ENCODE measurements at regions not wholly inside any gene's neighbourhood (a gene's known extent, or its start where the extent isn't known, plus 50 kb on each side); places are given as distances from the start of the nearest gene placed in this dataset.

DNA sequence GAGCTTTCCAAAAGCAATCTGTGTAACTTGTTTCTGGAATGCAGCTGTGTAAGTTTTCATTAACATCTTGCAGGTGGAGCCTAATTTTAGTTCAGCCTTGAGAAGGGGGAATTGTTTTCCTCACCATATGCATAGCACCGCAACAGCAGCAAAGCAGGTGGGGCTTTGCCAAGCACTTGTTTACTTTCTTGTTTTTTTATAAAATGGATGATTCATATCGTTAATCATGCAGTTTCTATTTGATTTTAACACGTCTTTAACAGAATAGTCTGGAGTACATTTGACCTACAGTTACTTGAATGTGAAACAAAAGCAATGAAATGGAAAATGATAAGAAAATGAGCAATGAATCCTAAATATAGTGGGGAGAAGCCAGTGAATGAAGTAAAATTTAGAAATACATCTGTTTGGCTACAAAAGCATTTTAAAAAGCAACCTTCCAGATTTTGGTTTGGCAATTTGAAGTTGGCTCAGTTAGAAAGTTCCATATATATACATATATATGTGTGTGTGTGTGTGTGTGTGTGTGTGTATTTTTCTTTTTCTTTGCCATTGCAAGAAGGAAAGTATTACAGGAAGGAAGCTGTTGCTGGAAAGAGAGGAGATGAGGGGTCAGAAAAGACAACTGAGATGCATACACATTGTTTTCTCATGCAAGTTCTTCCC is 119.0 kb upstream of the ADGRL2 start:
- Histone ChIP-seq H3K4me1 (peaks cover 0 to 18% (median 6%) of the 10 kb centered on the region in 4 donors), H3K4me3 (no peak overlapping the region), H3K27me3 (no peaks in the 10 kb centered on the region), H3K36me3 (no peaks in the 10 kb centered on the region), H3K27ac (no peak overlapping the region), H3K9me3 (no peaks in the 10 kb centered on the region)
- intact Hi-C loops (cut with DNase I; ENCODE audit: low total_unique reads) = no loop called here
- TF ChIP-seq, protein P1, sequence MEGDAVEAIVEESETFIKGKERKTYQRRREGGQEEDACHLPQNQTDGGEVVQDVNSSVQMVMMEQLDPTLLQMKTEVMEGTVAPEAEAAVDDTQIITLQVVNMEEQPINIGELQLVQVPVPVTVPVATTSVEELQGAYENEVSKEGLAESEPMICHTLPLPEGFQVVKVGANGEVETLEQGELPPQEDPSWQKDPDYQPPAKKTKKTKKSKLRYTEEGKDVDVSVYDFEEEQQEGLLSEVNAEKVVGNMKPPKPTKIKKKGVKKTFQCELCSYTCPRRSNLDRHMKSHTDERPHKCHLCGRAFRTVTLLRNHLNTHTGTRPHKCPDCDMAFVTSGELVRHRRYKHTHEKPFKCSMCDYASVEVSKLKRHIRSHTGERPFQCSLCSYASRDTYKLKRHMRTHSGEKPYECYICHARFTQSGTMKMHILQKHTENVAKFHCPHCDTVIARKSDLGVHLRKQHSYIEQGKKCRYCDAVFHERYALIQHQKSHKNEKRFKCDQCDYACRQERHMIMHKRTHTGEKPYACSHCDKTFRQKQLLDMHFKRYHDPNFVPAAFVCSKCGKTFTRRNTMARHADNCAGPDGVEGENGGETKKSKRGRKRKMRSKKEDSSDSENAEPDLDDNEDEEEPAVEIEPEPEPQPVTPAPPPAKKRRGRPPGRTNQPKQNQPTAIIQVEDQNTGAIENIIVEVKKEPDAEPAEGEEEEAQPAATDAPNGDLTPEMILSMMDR (IDR thresholded peaks at IDR 0.05) = no peak
- DNase-seq = no peak

DNA sequence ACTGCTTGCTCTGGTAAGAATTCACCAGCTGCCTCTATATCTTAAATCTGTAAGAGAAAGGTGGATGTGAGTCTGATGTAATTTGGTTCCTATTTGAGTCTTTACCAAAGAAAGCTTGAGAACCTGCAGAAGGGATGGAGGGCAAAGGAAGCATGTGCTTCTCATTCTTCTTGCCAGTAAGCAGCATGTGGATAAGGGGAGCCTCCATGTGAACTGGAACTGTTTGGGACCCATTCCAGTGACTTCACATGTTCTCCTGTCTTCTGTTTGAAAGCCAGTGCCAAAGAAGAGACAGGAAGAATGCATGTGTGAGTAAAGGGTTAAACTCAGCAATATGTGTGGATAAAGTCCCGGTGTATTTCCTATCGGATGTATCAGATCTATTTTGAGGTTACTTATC is 119.6 kb upstream of the ADGRL2 start:
- no peak overlapping the region for H3K4me3 ChIP-seq
- no peak overlapping the region for H3K27ac ChIP-seq
- intact Hi-C loops (cut with DNase I; ENCODE audit: low total_unique reads) = no loop called here
- no peaks in the 10 kb centered on the region for H3K9me3 ChIP-seq
- no peaks in the 10 kb centered on the region for H3K27me3 ChIP-seq
- no peak for DNase-seq
- TF ChIP-seq, protein P1 (IDR thresholded peaks at IDR 0.05) = no peak
- H3K36me3 ChIP-seq = no peaks in the 10 kb centered on the region
- H3K4me1 ChIP-seq = peaks cover 0 to 18% (median 6%) of the 10 kb centered on the region in 4 donors

DNA sequence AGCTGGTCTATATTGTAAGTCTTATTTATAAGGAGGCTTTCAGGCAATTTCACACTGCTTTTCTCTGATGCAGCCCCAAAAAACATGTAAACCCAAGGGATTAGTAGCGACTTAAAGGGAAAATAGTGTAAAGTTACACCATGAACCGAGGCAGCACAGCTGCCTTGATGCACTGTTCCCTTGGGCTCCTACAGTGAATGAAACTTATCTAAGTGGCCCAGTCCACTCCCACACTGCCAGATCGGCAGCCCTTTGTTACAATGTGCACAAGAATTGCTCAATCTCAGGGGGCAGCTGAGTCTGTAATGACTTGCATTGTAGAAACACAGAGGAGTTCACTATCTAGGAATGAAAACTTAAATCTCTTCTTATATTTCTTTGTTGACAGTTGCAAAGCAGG is 120.8 kb upstream of the ADGRL2 start:
- TF ChIP-seq, protein P1 (IDR thresholded peaks at IDR 0.05) = no peak
- H3K27me3 ChIP-seq = no peaks in the 10 kb centered on the region
- peaks cover 0 to 18% (median 6%) of the 10 kb centered on the region in 4 donors for H3K4me1 ChIP-seq
- H3K9me3 ChIP-seq = no peaks in the 10 kb centered on the region
- intact Hi-C loops (cut with DNase I; ENCODE audit: low total_unique reads) = no loop called here
- no peak overlapping the region for H3K27ac ChIP-seq
- no peak overlapping the region for H3K4me3 ChIP-seq
- DNase-seq = no peak
- no peaks in the 10 kb centered on the region for H3K36me3 ChIP-seq

DNA sequence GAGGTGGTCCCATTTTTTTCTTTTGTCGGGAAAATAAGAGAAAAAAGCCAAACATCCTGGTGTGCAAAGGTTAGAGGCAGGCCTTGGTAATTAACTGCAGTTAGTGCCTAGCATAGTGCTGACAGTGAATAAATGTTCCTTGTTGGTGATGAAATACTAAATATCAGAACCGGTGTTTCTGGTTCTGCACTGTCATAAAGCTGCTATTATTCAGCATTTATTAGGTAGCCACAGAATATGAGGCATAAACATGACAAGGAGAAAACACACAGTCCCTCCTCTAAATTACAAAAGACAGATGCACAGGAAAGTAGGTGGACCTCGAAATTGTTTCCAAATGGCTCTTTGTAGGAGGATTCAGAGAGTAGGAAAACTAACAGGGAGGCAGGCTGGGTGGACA is 122.0 kb upstream of the ADGRL2 start:
- H3K4me1 ChIP-seq = peaks cover 0 to 18% (median 6%) of the 10 kb centered on the region in 4 donors
- no peaks in the 10 kb centered on the region for H3K36me3 ChIP-seq
- H3K9me3 ChIP-seq = no peaks in the 10 kb centered on the region
- H3K27me3 ChIP-seq = no peaks in the 10 kb centered on the region
- no peak overlapping the region for H3K27ac ChIP-seq
- no peak overlapping the region for H3K4me3 ChIP-seq
- no peak for DNase-seq
- intact Hi-C loops (cut with DNase I; ENCODE audit: low total_unique reads) = no loop called here
- TF ChIP-seq, protein P1 (IDR thresholded peaks at IDR 0.05) = no peak

DNA sequence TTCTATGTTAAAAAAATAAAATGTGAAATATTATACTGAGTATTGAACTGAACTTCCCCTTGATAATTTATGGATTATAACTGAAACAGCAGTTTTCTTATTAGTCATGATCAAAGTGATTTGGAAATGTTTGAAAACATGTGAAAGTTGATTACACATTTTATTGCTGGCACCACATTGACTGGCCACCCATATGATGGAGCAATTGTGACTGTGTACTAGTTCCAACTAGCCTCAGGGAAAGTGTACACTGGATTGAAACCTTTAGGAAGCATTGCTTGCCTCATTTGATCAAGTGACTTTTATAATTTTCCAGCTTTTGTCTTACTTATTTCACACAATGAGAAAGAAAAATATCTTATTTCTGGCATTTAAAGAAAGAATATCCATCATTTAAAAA is 128.0 kb upstream of the ADGRL2 start:
- TF ChIP-seq, protein P1 (IDR thresholded peaks at IDR 0.05) = no peak
- DNase-seq = no peak
- peaks cover 0 to 14% (median 7%) of the 10 kb centered on the region in 4 donors for H3K4me1 ChIP-seq
- H3K27ac ChIP-seq = no peak overlapping the region
- no peaks in the 10 kb centered on the region for H3K9me3 ChIP-seq
- H3K4me3 ChIP-seq = no peak overlapping the region
- no peaks in the 10 kb centered on the region for H3K36me3 ChIP-seq
- no peaks in the 10 kb centered on the region for H3K27me3 ChIP-seq
- intact Hi-C loops (cut with DNase I; ENCODE audit: low total_unique reads) = no loop called here

All from tibial artery (tissue), 4 donors.